ENCODE measurements at regions not wholly inside any gene's neighbourhood (a gene's known extent, or its start where the extent isn't known, plus 50 kb on each side); places are given as distances from the start of the nearest gene placed in this dataset.
"Not testable (repeated sequence)": the region's sequence is repeated elsewhere in the genome, so short reads cannot be mapped to it uniquely, and the experiment has no call there.

DNA sequence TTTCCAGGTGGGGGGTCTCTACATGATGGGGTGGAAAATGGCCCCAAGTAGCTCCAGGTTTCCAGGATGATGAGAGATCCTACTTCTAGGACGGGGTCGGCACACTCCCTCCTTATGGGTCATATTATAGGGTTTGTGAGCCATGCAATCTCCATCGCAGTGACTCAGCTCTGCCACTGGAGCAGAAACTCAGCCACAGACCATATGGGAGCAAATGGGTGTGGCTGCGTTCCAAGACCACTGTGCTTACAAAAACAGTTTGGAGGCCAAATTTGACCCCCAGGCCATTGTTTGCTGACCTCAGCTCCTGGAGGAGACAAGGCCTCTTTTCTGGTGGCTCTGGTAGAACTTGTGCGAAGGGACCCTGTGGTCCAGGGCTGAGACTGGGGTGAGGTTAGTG, 92.7 kb upstream of the CRYM start:
- TF ChIP-seq, protein P1, sequence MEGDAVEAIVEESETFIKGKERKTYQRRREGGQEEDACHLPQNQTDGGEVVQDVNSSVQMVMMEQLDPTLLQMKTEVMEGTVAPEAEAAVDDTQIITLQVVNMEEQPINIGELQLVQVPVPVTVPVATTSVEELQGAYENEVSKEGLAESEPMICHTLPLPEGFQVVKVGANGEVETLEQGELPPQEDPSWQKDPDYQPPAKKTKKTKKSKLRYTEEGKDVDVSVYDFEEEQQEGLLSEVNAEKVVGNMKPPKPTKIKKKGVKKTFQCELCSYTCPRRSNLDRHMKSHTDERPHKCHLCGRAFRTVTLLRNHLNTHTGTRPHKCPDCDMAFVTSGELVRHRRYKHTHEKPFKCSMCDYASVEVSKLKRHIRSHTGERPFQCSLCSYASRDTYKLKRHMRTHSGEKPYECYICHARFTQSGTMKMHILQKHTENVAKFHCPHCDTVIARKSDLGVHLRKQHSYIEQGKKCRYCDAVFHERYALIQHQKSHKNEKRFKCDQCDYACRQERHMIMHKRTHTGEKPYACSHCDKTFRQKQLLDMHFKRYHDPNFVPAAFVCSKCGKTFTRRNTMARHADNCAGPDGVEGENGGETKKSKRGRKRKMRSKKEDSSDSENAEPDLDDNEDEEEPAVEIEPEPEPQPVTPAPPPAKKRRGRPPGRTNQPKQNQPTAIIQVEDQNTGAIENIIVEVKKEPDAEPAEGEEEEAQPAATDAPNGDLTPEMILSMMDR (IDR thresholded peaks at IDR 0.05), result not testable (repeated sequence)
- TF ChIP-seq POLR2AphosphoS5 (IDR thresholded peaks at IDR 0.05; ENCODE audit: low read depth, low read length); MXI1 (IDR thresholded peaks at IDR 0.05; ENCODE audit: low read depth, low read length); CHD2 (IDR thresholded peaks at IDR 0.05; ENCODE audit: low read length, partially characterized antibody); JUND (IDR thresholded peaks at IDR 0.05); RAD21 (IDR thresholded peaks at IDR 0.05; ENCODE audit: low read length); GABPA (IDR thresholded peaks at IDR 0.05; ENCODE audit: low read depth); RCOR1 (IDR thresholded peaks at IDR 0.05; ENCODE audit: low read length); EZH2phosphoT487 (IDR thresholded peaks at IDR 0.05; ENCODE audit: borderline replicate concordance, low read depth); YY1 (IDR thresholded peaks at IDR 0.05; ENCODE audit: low read depth); RFX5 (IDR thresholded peaks at IDR 0.05; ENCODE audit: low read length): not testable (repeated sequence)
- TF ChIP-seq, protein P2, sequence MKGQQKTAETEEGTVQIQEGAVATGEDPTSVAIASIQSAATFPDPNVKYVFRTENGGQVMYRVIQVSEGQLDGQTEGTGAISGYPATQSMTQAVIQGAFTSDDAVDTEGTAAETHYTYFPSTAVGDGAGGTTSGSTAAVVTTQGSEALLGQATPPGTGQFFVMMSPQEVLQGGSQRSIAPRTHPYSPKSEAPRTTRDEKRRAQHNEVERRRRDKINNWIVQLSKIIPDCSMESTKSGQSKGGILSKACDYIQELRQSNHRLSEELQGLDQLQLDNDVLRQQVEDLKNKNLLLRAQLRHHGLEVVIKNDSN (IDR thresholded peaks at IDR 0.05; ENCODE audit: borderline replicate concordance, low read depth), result not testable (repeated sequence)
- TF ChIP-seq, protein P3, sequence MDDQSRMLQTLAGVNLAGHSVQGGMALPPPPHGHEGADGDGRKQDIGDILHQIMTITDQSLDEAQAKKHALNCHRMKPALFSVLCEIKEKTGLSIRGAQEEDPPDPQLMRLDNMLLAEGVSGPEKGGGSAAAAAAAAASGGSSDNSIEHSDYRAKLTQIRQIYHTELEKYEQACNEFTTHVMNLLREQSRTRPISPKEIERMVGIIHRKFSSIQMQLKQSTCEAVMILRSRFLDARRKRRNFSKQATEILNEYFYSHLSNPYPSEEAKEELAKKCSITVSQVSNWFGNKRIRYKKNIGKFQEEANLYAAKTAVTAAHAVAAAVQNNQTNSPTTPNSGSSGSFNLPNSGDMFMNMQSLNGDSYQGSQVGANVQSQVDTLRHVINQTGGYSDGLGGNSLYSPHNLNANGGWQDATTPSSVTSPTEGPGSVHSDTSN (IDR thresholded peaks at IDR 0.05), result not testable (repeated sequence)

All from SK-N-SH (cell line).